KMS-11 (cell line): ENCODE measurements at regions not wholly inside any gene's neighbourhood (a gene's known extent, or its start where the extent isn't known, plus 50 kb on each side); places are given as distances from the start of the nearest gene placed in this dataset.

Source experiments
- H2AFZ ChIP-seq: fragments of 200-600 bp; sonication (generic); 2 replicates; pipeline ENCODE4 v1.6.1; 2016; ENCODE audit warnings: antibody characterized with exemption, mixed run types, low read depth
- H3K27ac ChIP-seq: fragments of 200-600 bp; sonication (generic); 2 replicates; pipeline ENCODE4 v1.6.1; 2016; ENCODE audit warnings: mild to moderate bottlenecking, mixed run types
- H3K27me3 ChIP-seq: fragments of 200-600 bp; sonication (generic); 2 replicates; pipeline ENCODE4 v1.6.1; 2017; ENCODE audit warnings: mild to moderate bottlenecking, low read depth, mixed run types, moderate library complexity; ENCODE audit not compliant: insufficient read depth
- H3K36me3 ChIP-seq: fragments of 200-600 bp; sonication (generic); 2 replicates; pipeline ENCODE4 v1.6.1; 2017; ENCODE audit warnings: mild to moderate bottlenecking, mixed run types; ENCODE audit not compliant: insufficient read depth
- H3K4me1 ChIP-seq: fragments of 200-600 bp; sonication (generic); 2 replicates; pipeline ENCODE4 v1.6.1; 2016; ENCODE audit warnings: mild to moderate bottlenecking, low read depth, mixed run types; ENCODE audit not compliant: poor library complexity, severe bottlenecking
- H3K4me2 ChIP-seq: fragments of 200-600 bp; sonication (generic); 2 replicates; pipeline ENCODE4 v1.7.0; 2016; ENCODE audit warnings: mild to moderate bottlenecking, mixed run types
- H3K4me3 ChIP-seq: fragments of 200-600 bp; sonication (generic); IDR thresholded peaks from 2 replicates; pipeline ENCODE4 v1.6.1; 2017; ENCODE audit warnings: low read depth, low read length, mixed read lengths; ENCODE audit not compliant: insufficient read depth
- H3K79me2 ChIP-seq: fragments of 200-600 bp; sonication (generic); 2 replicates; pipeline ENCODE4 v1.6.1; 2016; ENCODE audit warnings: low read depth, mixed run types; ENCODE audit not compliant: insufficient read depth
- H3K9ac ChIP-seq: fragments of 200-600 bp; sonication (generic); 2 replicates; pipeline ENCODE4 v1.6.1; 2016; ENCODE audit warnings: mild to moderate bottlenecking, mixed run types
- H4K20me1 ChIP-seq: fragments of 200-600 bp; sonication (generic); 2 replicates; pipeline ENCODE4 v1.6.1; 2016; ENCODE audit warnings: mild to moderate bottlenecking, mixed run types; ENCODE audit not compliant: insufficient read depth
- TF ChIP-seq, protein P1 (sequence below): fragments of 200-600 bp; sonication (generic); conservative IDR thresholded peaks from 2 replicates; pipeline ENCODE4 v1.6.1; 2017; ENCODE audit warnings: low read depth, mild to moderate bottlenecking, antibody characterized with exemption, low read length, moderate library complexity, mixed read lengths

DNA sequence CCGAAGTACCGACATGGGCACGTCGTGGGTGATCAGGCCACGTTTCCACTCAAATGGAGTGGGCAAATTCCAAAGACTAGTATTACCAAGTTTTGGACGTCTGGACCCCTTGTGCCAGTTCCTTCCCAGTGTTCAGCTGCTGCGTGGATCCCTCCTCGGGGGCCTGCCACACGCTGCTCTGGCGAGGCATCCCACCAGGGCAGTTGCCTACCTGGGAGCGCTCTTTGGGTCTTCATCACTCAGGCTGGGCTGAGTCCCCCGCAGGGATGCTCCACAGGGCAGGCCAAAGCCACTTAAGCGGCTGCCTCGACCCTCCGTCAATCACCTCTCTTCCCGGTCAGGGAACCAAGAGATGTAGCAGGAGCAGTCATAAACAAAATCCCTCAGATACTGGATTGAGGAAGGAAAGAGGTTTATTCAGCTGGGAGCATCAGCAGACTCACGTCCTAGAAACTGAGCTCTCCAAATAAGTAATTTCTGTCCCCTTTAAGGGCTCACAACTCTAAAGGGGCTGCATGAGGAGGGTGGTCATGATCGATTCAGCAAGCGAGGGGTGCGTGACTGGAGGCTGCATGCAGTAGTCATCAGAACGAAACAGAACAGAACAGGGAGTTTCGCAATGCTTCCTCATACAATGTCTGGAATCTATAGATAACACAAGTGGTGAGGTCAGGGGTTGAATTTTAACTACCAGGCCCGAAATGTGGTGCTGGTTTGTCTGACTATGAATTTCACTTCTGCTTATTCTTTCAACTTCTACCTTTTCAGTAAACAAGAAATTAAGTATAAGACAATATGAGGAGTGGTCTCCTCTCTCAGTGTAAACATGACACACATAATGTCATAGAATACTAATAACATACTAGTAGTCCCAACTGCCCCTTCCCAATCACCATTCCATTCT is 998.6 kb upstream of the NCAM2 start:
- Histone ChIP-seq H3K4me3 (no peak overlapping the region), H3K36me3 (no peaks in the 10 kb centered on the region), H3K27me3 (no peaks in the 10 kb centered on the region), H3K4me1 (no peaks in the 10 kb centered on the region), H2AFZ (no peak overlapping the region), H3K4me2 (no peak overlapping the region), H3K27ac (no peak overlapping the region), H3K79me2 (no peaks in the 10 kb centered on the region), H3K9ac (no peak overlapping the region), H4K20me1 (no peaks in the 10 kb centered on the region)
- TF ChIP-seq, protein P1, sequence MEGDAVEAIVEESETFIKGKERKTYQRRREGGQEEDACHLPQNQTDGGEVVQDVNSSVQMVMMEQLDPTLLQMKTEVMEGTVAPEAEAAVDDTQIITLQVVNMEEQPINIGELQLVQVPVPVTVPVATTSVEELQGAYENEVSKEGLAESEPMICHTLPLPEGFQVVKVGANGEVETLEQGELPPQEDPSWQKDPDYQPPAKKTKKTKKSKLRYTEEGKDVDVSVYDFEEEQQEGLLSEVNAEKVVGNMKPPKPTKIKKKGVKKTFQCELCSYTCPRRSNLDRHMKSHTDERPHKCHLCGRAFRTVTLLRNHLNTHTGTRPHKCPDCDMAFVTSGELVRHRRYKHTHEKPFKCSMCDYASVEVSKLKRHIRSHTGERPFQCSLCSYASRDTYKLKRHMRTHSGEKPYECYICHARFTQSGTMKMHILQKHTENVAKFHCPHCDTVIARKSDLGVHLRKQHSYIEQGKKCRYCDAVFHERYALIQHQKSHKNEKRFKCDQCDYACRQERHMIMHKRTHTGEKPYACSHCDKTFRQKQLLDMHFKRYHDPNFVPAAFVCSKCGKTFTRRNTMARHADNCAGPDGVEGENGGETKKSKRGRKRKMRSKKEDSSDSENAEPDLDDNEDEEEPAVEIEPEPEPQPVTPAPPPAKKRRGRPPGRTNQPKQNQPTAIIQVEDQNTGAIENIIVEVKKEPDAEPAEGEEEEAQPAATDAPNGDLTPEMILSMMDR, result no peak

DNA sequence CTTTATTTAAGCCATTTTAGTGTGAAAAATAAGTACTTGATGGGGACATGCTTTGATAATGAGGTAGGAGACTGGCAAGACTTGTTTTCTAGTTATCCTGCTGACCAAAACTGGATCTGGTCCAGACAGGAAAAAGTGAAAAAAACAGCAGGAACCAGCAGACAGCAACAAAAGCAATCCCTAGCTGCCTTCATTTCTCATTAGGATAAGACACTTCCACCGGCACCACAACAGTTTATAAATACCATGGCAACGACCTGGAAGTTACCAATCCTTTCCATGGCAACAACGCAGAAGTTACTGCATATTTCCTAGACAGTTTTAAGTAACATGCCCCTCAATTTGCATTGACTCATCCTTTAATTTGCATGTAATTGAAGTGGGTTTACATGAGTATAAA is 993.8 kb upstream of the NCAM2 start:
- Histone ChIP-seq H3K79me2 (no peaks in the 10 kb centered on the region), H4K20me1 (no peaks in the 10 kb centered on the region), H3K4me3 (no peak overlapping the region), H3K9ac (no peak overlapping the region), H3K4me2 (no peak overlapping the region), H3K36me3 (no peaks in the 10 kb centered on the region), H3K4me1 (no peaks in the 10 kb centered on the region), H3K27ac (no peak overlapping the region), H2AFZ (no peak overlapping the region), H3K27me3 (no peaks in the 10 kb centered on the region)
- TF ChIP-seq, protein P1, result no peak

DNA sequence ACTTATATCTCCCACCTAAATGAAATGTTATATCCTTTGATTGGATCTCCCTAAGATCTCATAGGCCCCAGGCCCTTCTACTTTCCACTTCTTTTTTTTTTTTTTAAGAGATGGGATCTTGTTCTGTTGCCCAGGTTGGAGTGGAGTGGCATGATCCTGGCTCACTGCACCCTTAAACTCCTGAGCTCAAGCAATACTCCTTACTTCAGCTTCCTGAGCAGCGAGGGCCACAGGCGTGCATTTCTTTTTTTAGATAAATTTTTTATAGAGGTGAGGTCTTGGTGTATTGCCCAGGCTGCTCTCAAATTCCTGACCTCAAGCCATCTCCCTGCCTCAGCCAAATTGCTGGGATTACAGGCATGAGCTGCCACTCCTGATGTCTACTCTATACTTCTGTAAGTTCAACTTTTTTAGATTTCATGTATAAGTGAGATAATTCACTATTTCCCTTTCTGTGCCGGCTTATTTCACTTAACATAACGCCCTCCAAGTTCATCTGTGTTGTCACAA is 987.5 kb upstream of the NCAM2 start:
- H4K20me1 ChIP-seq, result no peaks in the 10 kb centered on the region
- no peaks in the 10 kb centered on the region for H3K27me3 ChIP-seq
- no peak overlapping the region for H3K9ac ChIP-seq
- no peaks in the 10 kb centered on the region for H3K79me2 ChIP-seq
- H3K4me2 ChIP-seq, result no peak overlapping the region
- H3K4me3 ChIP-seq, result no peak overlapping the region
- TF ChIP-seq, protein P1, result no peak
- no peaks in the 10 kb centered on the region for H3K36me3 ChIP-seq
- no peak overlapping the region for H3K27ac ChIP-seq
- no peak overlapping the region for H2AFZ ChIP-seq
- H3K4me1 ChIP-seq, result no peaks in the 10 kb centered on the region

DNA sequence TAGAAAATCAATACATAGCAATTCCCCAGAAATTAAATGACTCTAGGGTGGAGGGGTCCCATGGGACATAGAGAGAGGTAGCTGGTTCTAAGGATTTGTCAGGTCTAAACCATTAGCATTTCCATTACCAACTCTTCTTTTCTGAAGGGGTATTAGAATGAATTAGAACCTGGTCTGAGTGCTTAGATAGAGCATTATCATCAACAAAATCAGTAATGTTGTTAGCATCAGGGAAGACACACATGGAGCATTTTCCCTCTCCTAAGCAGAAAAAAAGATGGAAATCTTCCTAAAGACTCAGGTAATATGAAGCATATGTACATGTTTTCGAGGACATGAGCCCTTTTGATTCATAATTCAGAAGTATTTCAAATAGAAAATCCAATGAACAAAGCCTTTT is 984.4 kb upstream of the NCAM2 start:
- Histone ChIP-seq H4K20me1 (no peaks in the 10 kb centered on the region), H3K4me2 (no peak overlapping the region), H3K4me3 (no peak overlapping the region), H3K4me1 (no peaks in the 10 kb centered on the region), H3K27me3 (no peaks in the 10 kb centered on the region), H3K9ac (no peak overlapping the region), H3K79me2 (no peaks in the 10 kb centered on the region), H2AFZ (no peak overlapping the region), H3K27ac (no peak overlapping the region), H3K36me3 (no peaks in the 10 kb centered on the region)
- TF ChIP-seq, protein P1, result no peak
